HepG2 (cell line): ENCODE measurements at regions not wholly inside any gene's neighbourhood (a gene's known extent, or its start where the extent isn't known, plus 50 kb on each side); places are given as distances from the start of the nearest gene placed in this dataset.

Experiments used
- CHD2 ChIP-seq: IDR thresholded peaks from 2 replicates; pipeline ENCODE4 v1.6.1; 2011; ENCODE audit warnings: low read depth, low read length, improper control_type of control experiment
- ETV6 ChIP-seq: sonication (generic); formaldehyde crosslinking; conservative IDR thresholded peaks from 2 replicates; pipeline ENCODE4 v1.4.0; 2020; ENCODE audit warnings: missing genetic modification reagents
- GMEB1 ChIP-seq: sonication (generic); formaldehyde crosslinking; IDR thresholded peaks from 2 replicates; pipeline ENCODE4 v1.5.1; 2020; ENCODE audit warnings: missing genetic modification reagents, mild to moderate bottlenecking, borderline replicate concordance
- IRX3 ChIP-seq: sonication (generic); formaldehyde crosslinking; IDR thresholded peaks from 2 replicates; pipeline ENCODE4 v1.8.1; 2023; ENCODE audit warnings: mild to moderate bottlenecking, low read depth, missing genetic modification reagents, borderline replicate concordance
- KAT7 ChIP-seq: IDR thresholded peaks from 2 replicates; pipeline ENCODE4 v1.6.1; 2018; ENCODE audit warnings: borderline replicate concordance, missing compliant biosample characterization
- LBX2 ChIP-seq: sonication (generic); formaldehyde crosslinking; IDR thresholded peaks from 2 replicates; pipeline ENCODE4 v1.5.0; 2020; ENCODE audit warnings: missing genetic modification reagents, mild to moderate bottlenecking, borderline replicate concordance
- NAIF1 ChIP-seq: sonication (generic); formaldehyde crosslinking; IDR thresholded peaks from 2 replicates; pipeline ENCODE4 v1.5.0; 2020; ENCODE audit warnings: mild to moderate bottlenecking, missing genetic modification reagents, borderline replicate concordance
- NFYB ChIP-seq: sonication (generic); formaldehyde crosslinking; IDR thresholded peaks from 2 replicates; pipeline ENCODE4 v1.4.0; 2020; ENCODE audit warnings: missing genetic modification reagents
- POGZ ChIP-seq: sonication (generic); formaldehyde crosslinking; IDR thresholded peaks from 2 replicates; pipeline ENCODE4 v1.4.0; 2020; ENCODE audit warnings: mild to moderate bottlenecking, missing genetic modification reagents
- RERE ChIP-seq: IDR thresholded peaks from 2 replicates; pipeline ENCODE4 v1.6.1; 2016; ENCODE audit warnings: low read depth, missing genetic modification reagents, missing compliant biosample characterization
- RFXANK ChIP-seq: IDR thresholded peaks from 2 replicates; pipeline ENCODE4 v1.6.1; 2016
- TBL1XR1 ChIP-seq: fragments of 150-350 bp; IDR thresholded peaks from 2 replicates; pipeline ENCODE4 v1.6.1; 2014; ENCODE audit warnings: borderline replicate concordance, low read length; ENCODE audit not compliant: partially characterized antibody
- THYN1 ChIP-seq: sonication (generic); formaldehyde crosslinking; IDR thresholded peaks from 2 replicates; pipeline ENCODE4 v1.8.1; 2023; ENCODE audit warnings: low read depth, mild to moderate bottlenecking, moderate library complexity, missing genetic modification reagents, borderline replicate concordance
- ZC3H4 ChIP-seq: sonication (generic); formaldehyde crosslinking; IDR thresholded peaks from 2 replicates; pipeline ENCODE4 v1.4.0; 2020; ENCODE audit warnings: missing genetic modification reagents, borderline replicate concordance
- ZFP62 ChIP-seq: sonication (generic); formaldehyde crosslinking; IDR thresholded peaks from 2 replicates; pipeline ENCODE4 v1.4.0; 2020; ENCODE audit warnings: missing genetic modification reagents
- ZKSCAN1 ChIP-seq: fragments of 150-350 bp; IDR thresholded peaks from 2 replicates; pipeline ENCODE4 v1.6.1; 2014; ENCODE audit warnings: low read length
- ZNF160 ChIP-seq: sonication (generic); formaldehyde crosslinking; IDR thresholded peaks from 2 replicates; pipeline ENCODE4 v1.8.0; 2022; ENCODE audit warnings: mild to moderate bottlenecking, inconsistent platforms, missing genetic modification reagents
- ZNF253 ChIP-seq: sonication (generic); formaldehyde crosslinking; IDR thresholded peaks from 2 replicates; pipeline ENCODE4 v1.8.0; 2022; ENCODE audit warnings: mild to moderate bottlenecking, missing genetic modification reagents, borderline replicate concordance
- ZNF468 ChIP-seq: sonication (generic); formaldehyde crosslinking; IDR thresholded peaks from 2 replicates; pipeline ENCODE4 v1.8.0; 2022; ENCODE audit warnings: mild to moderate bottlenecking, moderate library complexity, missing genetic modification reagents
- ZNF670 ChIP-seq: sonication (generic); formaldehyde crosslinking; IDR thresholded peaks from 2 replicates; pipeline ENCODE4 v1.8.0; 2022; ENCODE audit warnings: mild to moderate bottlenecking, missing genetic modification reagents, borderline replicate concordance
- TF ChIP-seq, protein P1 (sequence below): IDR thresholded peaks from 2 replicates; pipeline ENCODE4 v1.6.1; 2016; ENCODE audit warnings: missing genetic modification reagents, missing compliant biosample characterization

GRCh38 chr6:137794516-137795201 lies 72.4 kb upstream of the TNFAIP3 start (continued):
- peak; percentile 90 for TF ChIP-seq RERE (CRISPR knock-in tag)
- TF ChIP-seq ETV6: peak; percentile 52; the same call in 1 of the 2 replicates
- peak; percentile 69; the same call in 1 of the 2 replicates for TF ChIP-seq CHD2
- TF ChIP-seq ZKSCAN1: no peak
- TF ChIP-seq ZNF253 (CRISPR knock-in tag): no peak
- peak; percentile 77; the same call in 1 of the 2 replicates for TF ChIP-seq NAIF1
- TF ChIP-seq ZNF468: no peak
- 0 out of 2 replicates have a peak, but pooled peaks have one; percentile 17 for TF ChIP-seq NFYB (CRISPR knock-in tag)
- no peak; the same call in 1 of the 2 replicates for TF ChIP-seq ZC3H4 (CRISPR knock-in tag)
- peak; percentile 97 for TF ChIP-seq ZNF670 (CRISPR knock-in tag)
- TF ChIP-seq RFXANK (CRISPR knock-in tag): peak; percentile 54; the same call in 1 of the 2 replicates
- TF ChIP-seq IRX3 (CRISPR knock-in tag): peak; percentile 77; the same call in 1 of the 2 replicates
- TF ChIP-seq ZNF160 (CRISPR knock-in tag): 0 out of 2 replicates have a peak, but pooled peaks have one; percentile 45
- peak; percentile 91 for TF ChIP-seq POGZ
- TF ChIP-seq KAT7 (CRISPR knock-in tag): peak; percentile 55; the same call in 1 of the 2 replicates
- TF ChIP-seq GMEB1 (CRISPR knock-in tag): no peak
- TF ChIP-seq ZFP62 (CRISPR knock-in tag): no peak
- 0 out of 2 replicates have a peak, but pooled peaks have one; percentile 95 for TF ChIP-seq THYN1
- TF ChIP-seq TBL1XR1: peak; percentile 89
- TF ChIP-seq, protein P1, sequence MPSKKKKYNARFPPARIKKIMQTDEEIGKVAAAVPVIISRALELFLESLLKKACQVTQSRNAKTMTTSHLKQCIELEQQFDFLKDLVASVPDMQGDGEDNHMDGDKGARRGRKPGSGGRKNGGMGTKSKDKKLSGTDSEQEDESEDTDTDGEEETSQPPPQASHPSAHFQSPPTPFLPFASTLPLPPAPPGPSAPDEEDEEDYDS (CRISPR knock-in tag): peak; percentile 86
- no peak for TF ChIP-seq LBX2 (CRISPR knock-in tag)
